Panc1 (cell line): ENCODE measurements at regions not wholly inside any gene's neighbourhood (a gene's known extent, or its start where the extent isn't known, plus 50 kb on each side); places are given as distances from the start of the nearest gene placed in this dataset.

Experiments
- ATAC-seq: fragments of 200-7000 bp; cut with Tn5 transposase; 2 replicates; pipeline ENCODE4 v1.9.1; 2020; ENCODE audit warnings: mild to moderate bottlenecking, moderate library complexity
- BruUV-seq: library from RNA; stranded (reverse); fragments of 400-500 nt; replicated peaks from 2 replicates; lab custom pipeline; 2021; lab: Mats Ljungman, UMichigan
- CTCF ChIA-PET: fragments of 300-600 bp; sonication (Branson Sonifier 250); formaldehyde crosslinking; loops from one replicate; lab custom pipeline; 2022; ENCODE audit warnings: antibody characterized with exemption; lab: Charles Lee
- POLR2A ChIA-PET: fragments of 300-600 bp; sonication (Branson Sonifier 250); formaldehyde crosslinking; loops from one replicate; lab custom pipeline; 2022; ENCODE audit warnings: antibody characterized with exemption; lab: Charles Lee
- DNase-seq: peaks from one replicate; pipeline ENCODE4 v3.0.0-alpha.2; 2010; ENCODE audit warnings: low read depth, low spot score
- H3K27ac ChIP-seq: 2 replicates; pipeline ENCODE4 v1.5.1; 2011; ENCODE audit warnings: mild to moderate bottlenecking, low read length, inconsistent platforms
- H3K27me3 ChIP-seq: fragments of 200-500 bp; sonication (Bioruptor generic); 2 replicates; pipeline ENCODE4 v1.6.0; 2014; ENCODE audit warnings: low read length, inconsistent platforms; ENCODE audit not compliant: control insufficient read depth, insufficient read depth
- H3K36me3 ChIP-seq: fragments of 200-500 bp; sonication (Bioruptor generic); 2 replicates; pipeline ENCODE4 v1.5.1; 2014; ENCODE audit warnings: inconsistent platforms, mild to moderate bottlenecking, low read length, moderate library complexity; ENCODE audit not compliant: control insufficient read depth, insufficient read depth
- H3K4me1 ChIP-seq: 2 replicates; pipeline ENCODE4 v1.5.1; 2011; ENCODE audit warnings: inconsistent platforms, mild to moderate bottlenecking, low read length, moderate library complexity; ENCODE audit not compliant: control insufficient read depth, insufficient read depth
- H3K4me3 ChIP-seq, 2 experiments: 2 replicates each; pipeline ENCODE4 v1.5.1; 2011 to 2012; ENCODE audit warnings: low read depth in 2 of 2, low read length in 2 of 2, mild to moderate bottlenecking in 2 of 2, inconsistent platforms in 1 of 2, moderate library complexity in 1 of 2
- H3K9me3 ChIP-seq: fragments of 200-500 bp; sonication (Bioruptor generic); 2 replicates; pipeline ENCODE4 v1.5.1; 2014; ENCODE audit warnings: low read depth, mild to moderate bottlenecking, inconsistent platforms, low read length, moderate library complexity; ENCODE audit not compliant: control insufficient read depth, insufficient read depth
- POLR2AphosphoS5 ChIP-seq: IDR thresholded peaks from 2 replicates; pipeline ENCODE4 v1.6.1; 2012; ENCODE audit warnings: mild to moderate bottlenecking, low read depth, low read length, moderate library complexity
- SIN3A ChIP-seq: IDR thresholded peaks from 2 replicates; pipeline ENCODE4 v1.6.1; 2012; ENCODE audit warnings: low read depth, mild to moderate bottlenecking, low read length, moderate library complexity, borderline replicate concordance; ENCODE audit not compliant: insufficient read depth
- TCF7L2 ChIP-seq: IDR thresholded peaks from 2 replicates; pipeline ENCODE4 v1.6.1; 2011; ENCODE audit warnings: mild to moderate bottlenecking, low read depth, low read length, inconsistent platforms
- in situ Hi-C: cut with HindIII; loops from 2 replicates; pipeline ENCODE4 v1.10.0; 2016; ENCODE audit warnings: low sequenced_read_pairs, low pct_unique_long_range_greater_than_20kb
- intact Hi-C: fragments of 100-400 bp; cut with micrococcal nuclease; formaldehyde crosslinking; loops from one replicate; pipeline ENCODE4 v1.10.0; 2022; ENCODE audit not compliant: unreplicated experiment
- TF ChIP-seq, protein P1 (sequence below), 2 experiments: IDR thresholded peaks; 2 replicates each; pipeline ENCODE4 v1.6.1; 2011 to 2012; ENCODE audit warnings: low read depth in 2 of 2, control low read depth in 1 of 2, low read length in 1 of 2, mild to moderate bottlenecking in 1 of 2, moderate library complexity in 1 of 2; ENCODE audit not compliant: insufficient read depth in 1 of 2
- TF ChIP-seq, protein P2 (sequence below): fragments of 450-650 bp; IDR thresholded peaks from 2 replicates; pipeline ENCODE4 v1.5.1; 2017; ENCODE audit warnings: mild to moderate bottlenecking

DNA sequence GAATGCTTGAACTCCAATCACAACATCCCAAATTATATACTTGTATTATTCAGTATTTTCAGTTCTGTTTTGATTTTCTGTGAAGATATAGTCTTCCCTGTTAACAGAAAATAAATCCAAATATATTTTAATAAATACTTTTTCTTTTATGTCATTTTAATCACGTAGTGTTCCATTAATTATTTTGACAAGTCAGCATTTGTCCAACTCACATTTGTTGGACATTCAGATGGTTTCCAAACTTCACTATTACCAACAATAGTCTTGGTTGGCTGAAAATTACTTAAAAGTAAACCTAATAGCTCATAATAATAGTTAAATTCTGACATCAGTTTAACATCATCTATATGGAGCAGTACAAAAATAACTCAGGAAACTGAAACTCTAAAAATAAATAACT is 60.7 kb upstream of the SPANXD start:
- no peak for TF ChIP-seq SIN3A
- TF ChIP-seq, protein P1, sequence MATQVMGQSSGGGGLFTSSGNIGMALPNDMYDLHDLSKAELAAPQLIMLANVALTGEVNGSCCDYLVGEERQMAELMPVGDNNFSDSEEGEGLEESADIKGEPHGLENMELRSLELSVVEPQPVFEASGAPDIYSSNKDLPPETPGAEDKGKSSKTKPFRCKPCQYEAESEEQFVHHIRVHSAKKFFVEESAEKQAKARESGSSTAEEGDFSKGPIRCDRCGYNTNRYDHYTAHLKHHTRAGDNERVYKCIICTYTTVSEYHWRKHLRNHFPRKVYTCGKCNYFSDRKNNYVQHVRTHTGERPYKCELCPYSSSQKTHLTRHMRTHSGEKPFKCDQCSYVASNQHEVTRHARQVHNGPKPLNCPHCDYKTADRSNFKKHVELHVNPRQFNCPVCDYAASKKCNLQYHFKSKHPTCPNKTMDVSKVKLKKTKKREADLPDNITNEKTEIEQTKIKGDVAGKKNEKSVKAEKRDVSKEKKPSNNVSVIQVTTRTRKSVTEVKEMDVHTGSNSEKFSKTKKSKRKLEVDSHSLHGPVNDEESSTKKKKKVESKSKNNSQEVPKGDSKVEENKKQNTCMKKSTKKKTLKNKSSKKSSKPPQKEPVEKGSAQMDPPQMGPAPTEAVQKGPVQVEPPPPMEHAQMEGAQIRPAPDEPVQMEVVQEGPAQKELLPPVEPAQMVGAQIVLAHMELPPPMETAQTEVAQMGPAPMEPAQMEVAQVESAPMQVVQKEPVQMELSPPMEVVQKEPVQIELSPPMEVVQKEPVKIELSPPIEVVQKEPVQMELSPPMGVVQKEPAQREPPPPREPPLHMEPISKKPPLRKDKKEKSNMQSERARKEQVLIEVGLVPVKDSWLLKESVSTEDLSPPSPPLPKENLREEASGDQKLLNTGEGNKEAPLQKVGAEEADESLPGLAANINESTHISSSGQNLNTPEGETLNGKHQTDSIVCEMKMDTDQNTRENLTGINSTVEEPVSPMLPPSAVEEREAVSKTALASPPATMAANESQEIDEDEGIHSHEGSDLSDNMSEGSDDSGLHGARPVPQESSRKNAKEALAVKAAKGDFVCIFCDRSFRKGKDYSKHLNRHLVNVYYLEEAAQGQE (IDR thresholded peaks at IDR 0.05; ENCODE audit: insufficient read depth in 1 of 2, low read depth in 2 of 2, low read length in 1 of 2), result no peak
- no peak for TF ChIP-seq POLR2AphosphoS5
- TF ChIP-seq TCF7L2, result no peak
- TF ChIP-seq, protein P2, sequence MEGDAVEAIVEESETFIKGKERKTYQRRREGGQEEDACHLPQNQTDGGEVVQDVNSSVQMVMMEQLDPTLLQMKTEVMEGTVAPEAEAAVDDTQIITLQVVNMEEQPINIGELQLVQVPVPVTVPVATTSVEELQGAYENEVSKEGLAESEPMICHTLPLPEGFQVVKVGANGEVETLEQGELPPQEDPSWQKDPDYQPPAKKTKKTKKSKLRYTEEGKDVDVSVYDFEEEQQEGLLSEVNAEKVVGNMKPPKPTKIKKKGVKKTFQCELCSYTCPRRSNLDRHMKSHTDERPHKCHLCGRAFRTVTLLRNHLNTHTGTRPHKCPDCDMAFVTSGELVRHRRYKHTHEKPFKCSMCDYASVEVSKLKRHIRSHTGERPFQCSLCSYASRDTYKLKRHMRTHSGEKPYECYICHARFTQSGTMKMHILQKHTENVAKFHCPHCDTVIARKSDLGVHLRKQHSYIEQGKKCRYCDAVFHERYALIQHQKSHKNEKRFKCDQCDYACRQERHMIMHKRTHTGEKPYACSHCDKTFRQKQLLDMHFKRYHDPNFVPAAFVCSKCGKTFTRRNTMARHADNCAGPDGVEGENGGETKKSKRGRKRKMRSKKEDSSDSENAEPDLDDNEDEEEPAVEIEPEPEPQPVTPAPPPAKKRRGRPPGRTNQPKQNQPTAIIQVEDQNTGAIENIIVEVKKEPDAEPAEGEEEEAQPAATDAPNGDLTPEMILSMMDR, result no peak
- BruUV-seq, result no TSS peak
- intact Hi-C loops, result no loop called here
- ChIA-PET CTCF (no interaction called here), POLR2A (interaction anchor here (0.7 kb wide), 1 partner anchor 253 kb away, joined by 5 read pairs; no protein-coding TSS in a partner anchor)
- Histone ChIP-seq H3K4me3 (no peak overlapping the region), H3K36me3 (no peaks in the 10 kb centered on the region), H3K27me3 (no peaks in the 10 kb centered on the region), H3K9me3 (peaks cover 3% of the 10 kb centered on the region; the same call in 1 of the 2 replicates), H3K4me1 (no peaks in the 10 kb centered on the region), H3K27ac (no peak overlapping the region)
- ATAC-seq (no peak), DNase-seq (no peak)
- in situ Hi-C loops, result no loop called here

DNA sequence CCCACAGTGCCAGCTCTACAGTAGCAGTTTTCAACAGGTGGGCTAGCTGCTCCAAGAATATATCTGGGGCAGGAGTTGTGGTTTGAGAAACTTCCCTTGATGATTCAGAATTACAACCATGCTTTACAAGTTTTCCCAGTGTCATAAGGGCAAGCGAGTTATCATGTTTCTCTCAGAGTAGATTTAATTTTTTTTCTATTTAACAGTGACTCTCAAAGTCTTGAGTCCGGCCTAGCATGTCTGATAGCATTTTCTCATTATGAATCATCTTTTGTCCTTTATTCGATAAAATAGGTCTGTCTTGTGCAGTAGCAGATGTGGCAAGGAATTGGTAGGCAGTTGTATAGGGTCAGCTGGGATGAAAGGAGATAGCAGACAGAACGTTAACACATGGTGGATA is 62.2 kb upstream of the SPANXD start:
- DNase-seq (no peak), ATAC-seq (no peak)
- no peak overlapping the region for H3K27ac ChIP-seq
- BruUV-seq, result no TSS peak
- H3K9me3 ChIP-seq, result peaks cover 3% of the 10 kb centered on the region; the same call in 1 of the 2 replicates
- in situ Hi-C loops (no loop called here), intact Hi-C loops (no loop called here)
- no peak overlapping the region for H3K4me3 ChIP-seq
- POLR2A ChIA-PET, result no interaction called here
- TF ChIP-seq, protein P2, result no peak
- no peak for TF ChIP-seq SIN3A
- TF ChIP-seq, protein P1 (IDR thresholded peaks at IDR 0.05; ENCODE audit: insufficient read depth in 1 of 2, low read depth in 2 of 2, low read length in 1 of 2), result no peak
- no peak for TF ChIP-seq TCF7L2
- H3K36me3 ChIP-seq, result no peaks in the 10 kb centered on the region
- no peaks in the 10 kb centered on the region for H3K27me3 ChIP-seq
- no peaks in the 10 kb centered on the region for H3K4me1 ChIP-seq
- CTCF ChIA-PET, result no interaction called here
